H1 (cell line): ENCODE measurements at regions not wholly inside any gene's neighbourhood (a gene's known extent, or its start where the extent isn't known, plus 50 kb on each side); places are given as distances from the start of the nearest gene placed in this dataset.

Source experiments
- CTCF ChIA-PET: fragments of 300-600 bp; sonication (Branson Sonifier 250); formaldehyde crosslinking; loops from one replicate; lab custom pipeline; 2021; ENCODE audit not compliant: partially characterized antibody; lab: Charles Lee
- POLR2A ChIA-PET: fragments of 300-600 bp; sonication (Branson Sonifier 250); formaldehyde crosslinking; loops from one replicate; lab custom pipeline; 2021; ENCODE audit warnings: inconsistent platforms; ENCODE audit not compliant: partially characterized antibody; lab: Charles Lee
- DNase-seq, 2 experiments: peaks; one replicate each; pipeline versions ENCODE4 v3.0.0 to v3.0.0-alpha.2; 2010 to 2022; ENCODE audit warnings: low spot score in 2 of 2, low read depth in 1 of 2, mixed read lengths in 1 of 2
- FAIRE-seq: peaks from 2 replicates; lab custom pipeline; 2011; peaks lifted over from hg19 to GRCh38; lab: Jason Lieb, UNC
- H2AFZ ChIP-seq: 2 replicates; pipeline ENCODE4 v1.8.1; 2012; ENCODE audit warnings: low read length, inconsistent platforms
- H2AK5ac ChIP-seq: 2 replicates; pipeline ENCODE4 v1.6.1; 2013; ENCODE audit warnings: low read depth, low read length
- H2BK120ac ChIP-seq: replicated peaks from 2 replicates; pipeline ENCODE3; 2013; ENCODE audit warnings: low read depth, low read length, inconsistent platforms
- H2BK12ac ChIP-seq: 2 replicates; pipeline ENCODE4 v1.6.1; 2013; ENCODE audit warnings: low read depth, low read length
- H2BK15ac ChIP-seq: 2 replicates; pipeline ENCODE4 v1.6.1; 2013; ENCODE audit warnings: low read length
- H2BK20ac ChIP-seq: 2 replicates; pipeline ENCODE4 v1.6.1; 2013; ENCODE audit warnings: low read length
- H2BK5ac ChIP-seq: 2 replicates; pipeline ENCODE4 v1.6.1; 2013; ENCODE audit warnings: low read depth, low read length
- H3K14ac ChIP-seq: 2 replicates; pipeline ENCODE4 v1.6.1; 2013; ENCODE audit warnings: inconsistent platforms; ENCODE audit not compliant: insufficient read length
- H3K18ac ChIP-seq: 2 replicates; pipeline ENCODE4 v1.6.1; 2013; ENCODE audit warnings: low read length; ENCODE audit errors: extremely low read depth
- H3K23ac ChIP-seq: 2 replicates; pipeline ENCODE4 v1.6.1; 2013; ENCODE audit warnings: inconsistent platforms; ENCODE audit not compliant: insufficient read length
- H3K23me2 ChIP-seq: 2 replicates; pipeline ENCODE4 v1.6.1; 2013; ENCODE audit warnings: low read depth, low read length
- H3K27ac ChIP-seq: 2 replicates; pipeline ENCODE4 v1.6.1; 2011; ENCODE audit warnings: low read depth, low read length, inconsistent platforms
- H3K27me3 ChIP-seq, 4 experiments: replicated peaks in 1 of 4; 1 replicate in 1 of 4; 2 replicates in 3 of 4; pipeline versions ENCODE4 v1.6.1 to v1.8.1; 2011 to 2013; ENCODE audit warnings: low read length in 3 of 4, mild to moderate bottlenecking in 3 of 4, inconsistent platforms in 2 of 4, mixed read lengths in 2 of 4, moderate library complexity in 1 of 4; ENCODE audit not compliant: control insufficient read depth in 3 of 4, insufficient read depth in 3 of 4; ENCODE audit errors: extremely low read depth in 1 of 4
- H3K36me3 ChIP-seq, 4 experiments: 2 replicates each; pipeline versions ENCODE4 v1.6.1 to v1.8.1; 2011 to 2013; ENCODE audit warnings: mild to moderate bottlenecking in 4 of 4, low read length in 3 of 4, moderate library complexity in 2 of 4, control low read depth in 1 of 4, inconsistent platforms in 1 of 4; ENCODE audit not compliant: insufficient read depth in 4 of 4, control insufficient read depth in 2 of 4
- H3K4ac ChIP-seq: replicated peaks from 2 replicates; pipeline ENCODE3; 2013; ENCODE audit warnings: low read length, low read depth, mixed read lengths, inconsistent platforms; ENCODE audit not compliant: insufficient read length
- H3K4me1 ChIP-seq, 4 experiments: replicated peaks in 1 of 4; 1 replicate in 1 of 4; 2 replicates in 3 of 4; pipeline versions ENCODE4 v1.6.1 to v1.8.1; 2011 to 2013; ENCODE audit warnings: low read length in 3 of 4, inconsistent platforms in 2 of 4, mixed read lengths in 1 of 4; ENCODE audit not compliant: insufficient read depth in 4 of 4, control insufficient read depth in 3 of 4
- H3K4me2 ChIP-seq, 2 experiments: 2 replicates each; pipeline versions ENCODE4 v1.6.1 to v1.8.1; 2011 to 2013; ENCODE audit warnings: low read depth in 2 of 2, low read length in 2 of 2, control low read depth in 1 of 2, inconsistent platforms in 1 of 2, mild to moderate bottlenecking in 1 of 2; ENCODE audit not compliant: insufficient read depth in 1 of 2
- H3K4me3 ChIP-seq, 4 experiments: fragments of 200-600, 300-600 bp in 1 of 4; sonication (generic), shearing (Covaris generic), sonication (Bioruptor Twin) in 1 of 4; 2 replicates each; pipeline versions ENCODE4 v1.5.1 to v1.8.1; 2011 to 2016; ENCODE audit warnings: low read length in 4 of 4, low read depth in 3 of 4, control low read depth in 2 of 4, inconsistent platforms in 2 of 4, mild to moderate bottlenecking in 2 of 4, mixed read lengths in 1 of 4, moderate library complexity in 1 of 4; ENCODE audit not compliant: insufficient read depth in 2 of 4; ENCODE audit errors: extremely low read depth in 1 of 4
- H3K56ac ChIP-seq: replicated peaks from 2 replicates; pipeline ENCODE3; 2013; ENCODE audit warnings: low read depth, mild to moderate bottlenecking, mixed read lengths, low read length, inconsistent platforms; ENCODE audit not compliant: insufficient read length
- H3K79me1 ChIP-seq: 2 replicates; pipeline ENCODE4 v1.6.1; 2013; ENCODE audit warnings: low read depth, low read length, control low read depth
- H3K79me2 ChIP-seq, 2 experiments: 2 replicates each; pipeline versions ENCODE4 v1.6.1 to v1.8.1; 2012 to 2013; ENCODE audit warnings: low read length in 2 of 2, mild to moderate bottlenecking in 2 of 2, inconsistent platforms in 1 of 2; ENCODE audit not compliant: insufficient read depth in 2 of 2, control insufficient read depth in 1 of 2
- H3K9ac ChIP-seq, 4 experiments: replicated peaks in 1 of 4; 1 replicate in 1 of 4; 2 replicates in 3 of 4; pipeline versions ENCODE4 v1.6.1 to v1.8.1; 2011 to 2013; ENCODE audit warnings: low read depth in 3 of 4, low read length in 3 of 4, control low read depth in 2 of 4, mild to moderate bottlenecking in 2 of 4, moderate library complexity in 2 of 4, inconsistent platforms in 1 of 4; ENCODE audit errors: extremely low read depth in 1 of 4
- H3K9me3 ChIP-seq, 2 experiments: 2 replicates each; pipeline versions ENCODE4 v1.6.1 to v1.8.1; 2012 to 2013; ENCODE audit warnings: mild to moderate bottlenecking in 2 of 2, moderate library complexity in 2 of 2, control low read depth in 1 of 2, inconsistent platforms in 1 of 2, low read depth in 1 of 2, low read length in 1 of 2, mixed read lengths in 1 of 2; ENCODE audit not compliant: insufficient read depth in 2 of 2
- H4K20me1 ChIP-seq, 2 experiments: replicated peaks in 1 of 2; 2 replicates each; pipeline versions ENCODE3 to v1.8.1; 2011 to 2013; ENCODE audit warnings: inconsistent platforms in 2 of 2, low read length in 2 of 2, mild to moderate bottlenecking in 1 of 2; ENCODE audit not compliant: insufficient read depth in 2 of 2, control insufficient read depth in 1 of 2
- H4K5ac ChIP-seq: 2 replicates; pipeline ENCODE4 v1.6.1; 2013; ENCODE audit warnings: low read length, low read depth, mixed read lengths, inconsistent platforms; ENCODE audit not compliant: insufficient read length
- H4K8ac ChIP-seq: 2 replicates; pipeline ENCODE4 v1.8.0; 2013; ENCODE audit warnings: mild to moderate bottlenecking, moderate library complexity, low read length, inconsistent platforms; ENCODE audit not compliant: insufficient read depth; ENCODE audit errors: extremely low read depth
- H4K91ac ChIP-seq: replicated peaks from 2 replicates; pipeline ENCODE3; 2013; ENCODE audit warnings: low read length, mixed read lengths, inconsistent platforms; ENCODE audit not compliant: insufficient read length
- POLR2A ChIP-seq, 2 experiments: IDR thresholded peaks; 1 replicate in 1 of 2; 2 replicates in 1 of 2; pipeline ENCODE4 v1.6.1; 2011; ENCODE audit warnings: low read depth in 2 of 2, low read length in 2 of 2, mild to moderate bottlenecking in 2 of 2; ENCODE audit errors: control extremely low read depth in 1 of 2
- SAP30 ChIP-seq: fragments of 300-600 bp; sonication (generic); IDR thresholded peaks from 2 replicates; pipeline ENCODE4 v1.7.1; 2012; ENCODE audit warnings: low read length, moderate library complexity, mild to moderate bottlenecking, inconsistent platforms; ENCODE audit not compliant: insufficient read depth, insufficient replicate concordance
- WGBS, 2 experiments: shearing (Covaris generic) in 1 of 2; methylation state at CpG; one replicate each; pipeline versions ENCODE4 v1.1.6 to v1.1.7; 2013 to 2015; ENCODE audit warnings: low lambda C conversion rate in 2 of 2, mixed read lengths in 2 of 2, inconsistent platforms in 1 of 2, low coverage in 1 of 2, missing lambda C conversion rate in 1 of 2; ENCODE audit not compliant: insufficient replicate concordance in 2 of 2, insufficient coverage in 1 of 2, insufficient read length in 1 of 2; ENCODE audit errors: extremely low coverage in 1 of 2, missing lambda C conversion rate in 1 of 2; 5-methylcytosine and 5-hydroxymethylcytosine counted together
- TF ChIP-seq, protein P1 (sequence below): IDR thresholded peaks from 2 replicates; pipeline ENCODE4 v1.6.1; 2012; ENCODE audit warnings: inconsistent platforms
- TF ChIP-seq, protein P2 (sequence below): IDR thresholded peaks from 2 replicates; pipeline ENCODE4 v1.6.1; 2012; ENCODE audit warnings: inconsistent platforms

DNA sequence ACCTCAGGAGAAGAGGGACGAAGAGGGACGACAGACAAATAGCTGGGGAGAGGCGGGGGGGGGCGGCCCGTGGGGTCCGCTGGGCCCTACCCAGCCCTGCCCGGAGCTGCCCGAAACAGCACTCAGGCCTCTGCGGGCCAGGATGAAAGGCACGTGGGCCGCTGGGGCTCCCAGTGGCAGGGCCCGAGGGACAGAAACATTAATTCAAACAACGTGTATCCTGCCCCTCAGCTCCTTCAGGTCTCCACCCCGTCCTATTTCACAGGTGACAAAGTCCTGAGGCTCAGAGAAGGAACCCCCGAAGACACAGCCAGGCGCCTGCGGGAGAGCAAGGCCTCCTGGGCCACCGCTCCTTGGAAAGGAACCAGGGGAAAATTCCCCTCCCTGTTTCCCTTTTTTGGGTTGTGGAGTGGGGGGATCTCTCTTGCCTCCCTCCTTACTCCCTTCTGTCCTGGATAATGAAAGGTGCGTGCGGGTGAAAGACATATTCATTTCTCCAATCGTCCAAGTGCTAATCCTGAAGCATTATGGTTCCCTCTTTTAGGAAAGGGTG, 93.3 kb downstream of the RNASET2 start:
- Histone ChIP-seq H2AK5ac (no peak overlapping the region), H4K5ac (peak overlapping the region; percentile 41), H2BK12ac (no peak overlapping the region), H3K4me3 (peak overlapping the region; percentile 52 to 73 (median 64)), H4K91ac (peak overlapping the region; percentile 71), H2AFZ (0 out of 2 replicates have a peak overlapping the region, but pooled peaks have one; percentile 38), H3K27ac (no peak overlapping the region), H4K8ac (peak overlapping the region; percentile 90), H2BK15ac (no peak overlapping the region), H3K79me1 (no peaks in the 10 kb centered on the region), H2BK120ac (no peak overlapping the region), H2BK5ac (no peak overlapping the region), H3K27me3 (peaks cover 0 to 10% (median 3%) of the 10 kb centered on the region in 4 experiments; a peak in 3 of 7 replicates), H3K4me1 (peaks cover 0 to 5% (median 0%) of the 10 kb centered on the region in 4 experiments; a peak in 3 of 7 replicates), H3K9ac (peak overlapping the region in 2 of 4 experiments; percentile 27 to 29; a peak in 3 of 7 replicates), H3K56ac (no peak overlapping the region), H3K36me3 (no peaks in the 10 kb centered on the region), H3K9me3 (no peaks in the 10 kb centered on the region), H3K18ac (no peak overlapping the region; the same call in 1 of the 2 replicates), H3K23me2 (peaks cover 10% of the 10 kb centered on the region), H4K20me1 (no peaks in the 10 kb centered on the region), H3K4ac (no peak overlapping the region), H3K4me2 (peak overlapping the region; percentile 83 to 93), H3K14ac (no peak overlapping the region), H3K79me2 (no peaks in the 10 kb centered on the region), H2BK20ac (no peak overlapping the region), H3K23ac (no peak overlapping the region)
- CTCF ChIA-PET, result interaction anchor here (0.7 to 1.8 kb wide), 9 partner anchors 9 to 126 kb away, joined by 3 to 10 read pairs (median 3); no protein-coding TSS in a partner anchor
- no peak for DNase-seq
- no peak for FAIRE-seq
- WGBS, 2 experiments, result 31% methylated on average over 9 of the region's 21 CpGs; no CpG with 5 or more reads in 1 of the 2 experiments
- TF ChIP-seq, protein P1, sequence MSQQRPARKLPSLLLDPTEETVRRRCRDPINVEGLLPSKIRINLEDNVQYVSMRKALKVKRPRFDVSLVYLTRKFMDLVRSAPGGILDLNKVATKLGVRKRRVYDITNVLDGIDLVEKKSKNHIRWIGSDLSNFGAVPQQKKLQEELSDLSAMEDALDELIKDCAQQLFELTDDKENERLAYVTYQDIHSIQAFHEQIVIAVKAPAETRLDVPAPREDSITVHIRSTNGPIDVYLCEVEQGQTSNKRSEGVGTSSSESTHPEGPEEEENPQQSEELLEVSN, result peak; percentile 55; the same call in 1 of the 2 replicates
- TF ChIP-seq SAP30, result no peak
- 0 out of 3 replicates have a peak, but pooled peaks of 1 of the 2 experiments have one; percentile 9 for TF ChIP-seq POLR2A (IDR thresholded peaks at IDR 0.05; ENCODE audit: control extremely low read depth in 1 of 2, low read depth in 2 of 2, low read length in 2 of 2)
- TF ChIP-seq, protein P2, sequence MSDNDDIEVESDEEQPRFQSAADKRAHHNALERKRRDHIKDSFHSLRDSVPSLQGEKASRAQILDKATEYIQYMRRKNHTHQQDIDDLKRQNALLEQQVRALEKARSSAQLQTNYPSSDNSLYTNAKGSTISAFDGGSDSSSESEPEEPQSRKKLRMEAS, result peak; percentile 53
- POLR2A ChIA-PET, result no interaction called here
